Ammon's horn (tissue), 1 donor: ENCODE measurements at regions not wholly inside any gene's neighbourhood (a gene's known extent, or its start where the extent isn't known, plus 50 kb on each side); places are given as distances from the start of the nearest gene placed in this dataset.
"Not testable (repeated sequence)": the region's sequence is repeated elsewhere in the genome, so short reads cannot be mapped to it uniquely, and the experiment has no call there.

Experiments
- DNase-seq: peaks from one replicate; pipeline ENCODE4 v3.0.0-alpha.2; 2016; ENCODE audit warnings: low spot score

DNA sequence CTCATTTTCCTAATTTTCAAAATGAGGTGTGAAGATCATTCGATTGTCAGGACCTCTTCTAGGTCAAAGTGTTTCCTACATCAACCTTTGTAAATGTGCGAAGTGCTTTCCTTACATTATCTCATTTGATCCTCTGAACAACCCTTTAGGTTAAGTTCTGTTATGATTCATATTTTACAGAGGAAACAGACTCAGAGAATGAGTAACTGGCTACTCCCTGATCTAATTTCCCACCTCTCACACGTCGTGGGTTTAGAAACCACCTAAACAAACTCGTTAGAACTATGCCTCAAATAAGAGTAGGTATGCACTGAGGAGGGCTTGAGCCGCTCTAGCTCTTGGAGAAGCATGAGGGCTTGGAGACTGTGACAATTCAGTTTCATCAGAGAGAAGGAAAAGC is 148.6 kb downstream of the CD47 start:
- no peak for DNase-seq

DNA sequence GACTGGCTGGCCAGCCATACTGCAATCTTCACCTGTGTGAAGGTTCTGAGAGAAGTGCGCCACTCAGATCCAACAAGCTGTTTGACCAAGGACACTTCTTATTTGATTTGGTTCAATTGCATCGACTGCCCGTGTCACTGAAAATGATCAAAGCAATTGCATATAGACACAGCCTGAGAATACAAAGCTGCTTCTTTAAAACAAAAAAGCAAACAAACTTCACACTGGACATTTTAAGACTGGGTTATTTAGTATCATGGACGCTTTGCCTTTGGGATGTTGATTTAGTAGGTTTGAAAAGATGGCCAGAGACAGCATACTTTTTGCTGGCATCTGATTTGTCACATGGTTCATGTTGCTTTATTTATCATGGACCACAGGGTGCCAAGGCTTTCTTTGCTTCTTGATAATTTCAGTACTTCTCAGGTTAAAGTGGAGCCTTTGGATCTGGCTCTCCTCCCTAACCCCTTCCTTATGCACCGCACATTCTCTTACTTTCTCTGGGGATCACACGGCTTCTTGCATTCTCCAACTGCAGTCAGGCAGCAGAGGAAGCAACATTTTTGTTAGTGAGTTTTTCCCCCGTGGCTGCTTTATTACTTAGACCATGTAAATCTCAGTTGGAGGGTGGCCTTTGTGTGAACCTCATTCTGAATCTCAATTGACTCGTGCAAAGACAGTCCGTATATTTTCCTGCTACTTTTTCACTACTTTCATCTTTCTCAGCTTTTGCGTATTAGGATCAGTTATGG is 151.0 kb downstream of the CD47 start:
- DNase-seq: no peak

DNA sequence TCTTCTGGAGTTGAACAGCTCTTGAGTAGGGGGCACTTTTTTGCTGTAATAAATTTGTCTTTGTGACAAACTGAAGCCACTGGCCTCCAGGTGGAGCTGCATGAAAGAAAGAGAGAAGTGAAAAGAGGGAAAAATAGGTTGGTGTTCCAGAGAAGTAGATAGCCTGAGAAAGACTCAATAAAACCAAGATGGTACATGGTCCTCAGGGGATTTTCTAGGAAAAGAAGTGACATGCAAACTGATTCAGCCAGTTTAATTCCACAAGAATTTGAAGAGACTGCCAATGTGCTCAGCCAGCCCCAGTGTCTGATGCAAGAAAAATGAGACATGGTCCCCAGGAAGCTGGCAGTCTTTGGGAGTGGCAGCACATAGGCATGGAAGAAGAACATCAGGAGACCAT is 152.7 kb downstream of the CD47 start:
- peak; percentile 22 for DNase-seq

GRCh38 chr3:107934808-107935207 is 156.0 kb downstream of the CD47 start:
- DNase-seq: no peak

- DNase-seq: no peak
Observed at GRCh38 chr3:107933450-107933849, 157.4 kb downstream of the CD47 start.

DNA sequence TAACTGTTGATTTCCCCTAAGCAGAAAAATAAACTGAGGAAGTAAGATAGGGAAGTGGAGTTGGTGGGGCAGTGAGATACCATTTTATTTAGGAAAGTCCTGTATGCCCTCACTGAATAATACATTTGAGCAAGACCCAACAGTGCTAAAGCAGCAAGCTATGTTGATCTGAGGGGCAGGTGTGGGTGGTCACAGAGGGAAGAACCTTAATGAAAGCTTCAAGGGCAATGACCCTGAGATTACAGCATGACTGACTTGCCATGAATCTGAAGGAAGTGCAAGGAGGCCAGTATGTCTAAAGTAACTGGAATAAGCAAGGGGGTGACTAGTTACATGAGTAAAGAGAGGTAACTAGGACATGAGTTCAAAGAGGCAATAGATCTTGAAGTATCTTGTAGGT is 159.5 kb downstream of the CD47 start:
- no peak for DNase-seq

DNA sequence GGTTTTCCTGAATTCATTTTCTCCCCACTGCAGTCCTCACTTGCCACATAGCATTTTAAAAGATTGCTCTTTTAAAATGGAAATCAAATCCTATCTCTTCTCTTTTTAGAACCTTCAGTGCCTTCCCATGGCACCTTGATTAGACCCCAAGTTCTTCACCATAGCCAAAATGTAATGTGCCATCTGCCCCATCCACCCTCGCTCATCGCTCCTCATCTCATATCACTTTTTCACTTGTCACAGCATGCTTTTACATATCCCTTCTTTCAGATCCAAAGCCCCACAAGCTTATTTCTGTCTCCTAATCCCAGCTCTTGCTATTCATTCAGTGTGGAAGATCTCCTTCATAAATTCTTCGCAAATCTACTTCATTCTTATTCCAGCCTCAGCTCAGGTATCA is 161.7 kb downstream of the CD47 start:
- DNase-seq: no peak

GRCh38 chr3:107928084-107928445 is 162.8 kb downstream of the CD47 start:
- DNase-seq: peak; percentile 66

- peak; percentile 92 for DNase-seq
Observed at GRCh38 chr3:107927361-107928083, 163.3 kb downstream of the CD47 start.

DNA sequence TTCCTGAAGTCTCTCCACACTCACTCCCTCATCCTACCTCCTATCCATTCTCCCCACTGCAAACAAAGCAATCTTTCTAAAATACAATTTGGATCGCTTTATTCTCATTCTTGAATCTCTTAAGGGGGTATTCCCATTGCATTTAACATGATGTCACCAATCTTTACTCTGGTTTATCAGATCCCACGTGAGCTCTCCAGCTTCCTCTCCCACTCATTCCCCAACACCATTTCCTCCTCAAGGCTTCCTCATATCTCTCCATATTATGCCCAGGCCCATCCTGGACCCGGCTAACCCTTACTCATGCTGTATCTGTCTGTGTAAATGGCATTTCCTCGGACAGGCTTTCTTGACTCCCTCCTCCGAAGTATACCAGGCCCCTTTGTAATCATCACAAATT is 165.0 kb downstream of the CD47 start:
- no peak for DNase-seq

DNA sequence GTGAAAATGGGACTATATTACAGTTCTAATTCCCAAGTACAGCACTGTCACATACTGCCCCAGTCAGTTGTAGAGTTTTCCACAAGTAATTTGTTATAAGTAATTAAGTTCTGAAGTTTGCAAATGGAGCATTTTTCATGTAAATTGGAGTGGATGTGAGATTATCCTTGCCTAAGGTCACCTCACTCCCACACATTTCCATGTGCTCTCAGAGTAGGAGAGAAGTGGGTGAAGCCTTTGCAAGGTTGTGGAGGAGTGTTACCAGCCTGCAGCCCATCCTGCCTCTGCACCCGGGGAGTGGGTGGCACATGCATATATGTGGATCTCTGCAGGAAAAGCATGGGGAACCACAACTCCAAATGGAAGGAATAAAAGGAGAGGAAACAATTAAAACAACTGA is 169.8 kb downstream of the CD47 start:
- DNase-seq: no peak

- no peak for DNase-seq
Observed at GRCh38 chr3:107920538-107920937, 170.3 kb downstream of the CD47 start.

DNA sequence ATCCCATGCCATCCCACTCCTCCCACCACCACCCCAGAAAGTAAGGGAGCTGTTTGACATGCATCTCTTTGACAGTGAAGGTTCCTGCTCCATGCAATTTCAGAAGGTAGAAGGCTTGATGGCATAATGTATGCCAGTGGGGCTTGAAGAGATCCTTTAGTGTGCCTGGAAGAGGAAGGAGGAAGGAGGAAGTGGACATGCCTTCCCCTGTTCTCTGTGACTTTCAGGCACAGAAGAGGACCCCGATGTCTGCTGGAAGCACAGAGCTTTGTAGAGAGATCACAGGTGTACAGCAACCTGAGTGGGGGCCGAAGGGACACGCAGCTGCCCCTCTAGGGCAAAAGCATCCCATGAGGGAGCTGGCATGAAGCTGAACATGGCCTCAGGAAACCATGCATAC is 171.6 kb downstream of the CD47 start:
- DNase-seq: no peak

DNA sequence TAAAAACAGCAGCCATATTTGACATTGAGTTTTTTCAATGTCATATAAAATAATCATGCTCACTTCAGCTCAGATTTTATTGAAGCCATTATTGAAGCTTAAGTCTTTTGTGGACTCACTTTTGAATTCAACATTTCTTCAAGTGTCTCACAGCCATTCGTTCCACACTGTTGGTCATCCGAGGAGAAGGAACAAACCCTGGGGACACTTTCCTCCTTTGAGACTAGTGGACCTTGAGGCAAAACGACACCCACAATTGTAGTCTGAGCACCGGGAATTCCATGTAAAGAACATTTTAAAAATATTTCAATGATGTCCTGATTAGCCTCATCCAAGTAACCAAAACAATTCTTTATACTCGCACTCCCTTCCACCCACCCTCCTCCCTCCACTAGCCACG is 174.7 kb downstream of the CD47 start:
- DNase-seq: no peak

DNA sequence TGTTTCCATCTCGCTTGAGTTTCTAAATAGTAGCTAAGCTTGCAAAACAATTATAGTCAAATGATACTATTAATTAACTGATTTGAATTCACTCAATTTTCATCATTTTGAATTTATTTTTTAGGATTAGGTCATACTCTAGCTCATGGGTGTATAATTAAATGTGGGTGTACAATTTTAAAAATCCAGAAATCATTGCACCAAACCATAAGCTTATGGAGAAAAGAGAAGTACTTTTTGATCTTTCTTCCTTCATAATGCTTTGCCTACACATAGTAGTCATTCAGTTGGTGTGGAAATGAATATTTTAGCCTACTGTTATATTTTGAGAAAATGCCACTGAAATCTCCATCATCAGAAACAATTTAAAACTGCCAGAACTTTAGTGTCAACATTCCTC is 175.1 kb downstream of the CD47 start:
- no peak for DNase-seq

DNA sequence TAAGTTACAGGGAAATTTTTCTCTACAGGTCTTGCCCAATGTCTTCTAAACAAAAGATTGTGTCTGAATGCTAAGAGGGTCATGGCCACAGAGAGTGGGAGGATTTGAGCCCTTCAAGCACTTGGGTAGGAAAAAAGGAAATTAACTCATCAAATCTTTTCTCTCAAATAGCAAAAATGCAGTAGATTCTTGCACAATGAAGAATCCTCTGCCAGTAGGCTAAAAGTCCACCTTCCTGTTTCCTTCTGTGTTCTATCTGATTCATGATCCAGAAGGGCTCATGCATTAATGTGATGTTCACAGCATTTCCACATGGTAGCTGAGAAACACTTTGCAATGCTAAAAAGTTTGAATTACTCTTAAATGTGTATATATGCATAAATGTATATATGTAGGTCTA is 177.1 kb downstream of the CD47 start:
- no peak for DNase-seq

- DNase-seq: no peak
Observed at GRCh38 chr3:107911337-107912000, 179.4 kb downstream of the CD47 start.

GRCh38 chr3:107910713-107911259 is 180.0 kb downstream of the CD47 start:
- DNase-seq: no peak

GRCh38 chr3:107909583-107909982 is 181.2 kb downstream of the CD47 start:
- not testable (repeated sequence) for DNase-seq

DNA sequence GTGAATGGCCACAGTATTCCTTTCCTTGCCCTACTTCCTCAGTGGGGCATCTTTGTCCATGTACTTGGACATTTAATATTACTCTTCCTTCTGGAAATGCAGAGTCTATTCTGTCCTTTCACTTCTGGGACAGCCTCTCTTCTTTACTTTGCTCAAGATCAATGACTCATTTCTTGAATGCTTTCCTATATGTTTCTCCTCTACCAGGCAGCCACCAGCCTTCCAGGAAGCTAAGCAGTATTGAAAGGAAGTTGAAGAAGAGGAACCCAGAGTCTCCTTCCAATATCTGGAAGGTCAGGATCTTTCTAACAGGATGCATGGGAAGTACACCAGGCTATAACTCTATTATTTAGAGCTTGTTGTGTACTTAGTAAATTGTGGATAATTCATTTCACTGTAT is 182.8 kb downstream of the CD47 start:
- DNase-seq: no peak

- DNase-seq: no peak
Observed at GRCh38 chr3:107904536-107905066, 186.2 kb downstream of the CD47 start.

GRCh38 chr3:107899990-107900651 is 190.7 kb downstream of the CD47 start:
- DNase-seq: no peak
